ENCODE measurements at regions not wholly inside any gene's neighbourhood (a gene's known extent, or its start where the extent isn't known, plus 50 kb on each side); places are given as distances from the start of the nearest gene placed in this dataset.

DNA sequence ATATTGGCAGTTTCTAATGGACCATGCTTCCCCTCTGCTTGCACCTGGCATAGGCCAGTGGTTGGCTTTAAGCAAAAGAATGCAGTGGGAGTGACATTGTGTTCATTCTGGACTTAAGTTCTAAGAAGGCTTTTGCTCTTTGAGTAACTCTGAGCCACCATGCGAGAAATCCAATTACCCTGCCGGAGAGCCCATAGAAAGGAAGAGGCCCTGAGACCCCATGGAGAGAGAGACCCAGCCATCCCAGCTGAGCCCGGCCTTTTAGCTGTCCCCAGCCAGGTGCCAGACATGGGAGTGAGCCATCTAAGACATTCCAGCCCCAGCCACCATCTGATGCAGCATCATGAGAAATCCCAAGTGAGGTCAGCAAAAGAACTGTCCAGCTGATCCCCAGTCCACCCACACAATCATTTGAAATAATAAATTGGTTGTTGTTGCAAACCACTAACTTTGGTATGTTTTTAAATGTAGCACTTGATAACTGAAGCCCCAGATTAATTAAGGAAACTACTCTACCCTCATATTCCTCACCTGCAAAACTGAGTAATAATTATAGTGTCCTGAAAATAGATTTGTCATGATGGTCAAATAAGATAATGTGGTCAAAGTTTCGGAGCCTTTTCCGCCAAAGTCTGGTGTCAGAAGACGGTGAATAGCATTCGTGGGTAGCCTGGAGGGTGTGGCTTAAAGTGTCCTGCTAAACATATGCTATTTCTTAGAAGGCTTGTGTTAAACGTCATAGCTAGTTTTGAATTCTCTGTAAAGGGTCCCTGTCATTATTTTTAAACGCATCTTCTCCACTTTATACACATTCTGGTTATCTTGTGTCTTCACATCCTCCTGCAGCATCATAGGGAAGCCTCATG, 166.6 kb upstream of the PELI2 start:
- DNase-seq (ENCODE audit: low spot score), result no peak
- in situ Hi-C loops (cut with HindIII; ENCODE audit: low sequenced_read_pairs), result no loop called here

- DNase-seq (ENCODE audit: low spot score), result no peak
Observed at GRCh38 chr14:55954108-55954507, 164.1 kb upstream of the PELI2 start.

DNA sequence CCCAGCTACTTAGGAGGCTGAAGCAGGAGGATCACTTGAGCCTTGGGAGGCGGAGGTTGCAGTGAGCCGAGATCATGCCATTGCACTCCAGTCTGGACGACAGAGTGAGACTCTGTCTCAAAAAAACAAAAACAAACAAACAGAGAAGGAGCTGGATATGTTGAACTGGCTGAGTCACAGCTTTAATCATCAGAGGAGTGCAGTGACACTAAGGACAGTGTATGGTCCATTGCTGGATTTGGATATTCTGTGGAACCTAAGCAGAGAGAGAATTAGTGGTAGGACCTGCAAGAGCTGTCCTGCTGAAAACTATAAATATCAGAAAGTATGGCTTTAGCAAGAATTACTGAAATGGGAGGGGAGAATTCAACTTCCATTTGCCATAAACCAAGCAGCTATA, 163.0 kb upstream of the PELI2 start:
- in situ Hi-C loops (cut with HindIII; ENCODE audit: low sequenced_read_pairs), result no loop called here
- no peak for DNase-seq (ENCODE audit: low spot score)

More at GRCh38 chr14:55954108-55954507, 164.1 kb upstream of the PELI2 start:
- in situ Hi-C loops (cut with HindIII; ENCODE audit: low sequenced_read_pairs), result no loop called here

- DNase-seq (ENCODE audit: low spot score), result no peak
Observed at GRCh38 chr14:55957950-55958349, 160.3 kb upstream of the PELI2 start.

GRCh38 chr14:55963295-55963694, 154.9 kb upstream of the PELI2 start:
- no peak for DNase-seq (ENCODE audit: low spot score)
- in situ Hi-C loops (cut with HindIII; ENCODE audit: low sequenced_read_pairs), result no loop called here

More at GRCh38 chr14:55957950-55958349, 160.3 kb upstream of the PELI2 start:
- in situ Hi-C loops (cut with HindIII; ENCODE audit: low sequenced_read_pairs), result no loop called here

DNA sequence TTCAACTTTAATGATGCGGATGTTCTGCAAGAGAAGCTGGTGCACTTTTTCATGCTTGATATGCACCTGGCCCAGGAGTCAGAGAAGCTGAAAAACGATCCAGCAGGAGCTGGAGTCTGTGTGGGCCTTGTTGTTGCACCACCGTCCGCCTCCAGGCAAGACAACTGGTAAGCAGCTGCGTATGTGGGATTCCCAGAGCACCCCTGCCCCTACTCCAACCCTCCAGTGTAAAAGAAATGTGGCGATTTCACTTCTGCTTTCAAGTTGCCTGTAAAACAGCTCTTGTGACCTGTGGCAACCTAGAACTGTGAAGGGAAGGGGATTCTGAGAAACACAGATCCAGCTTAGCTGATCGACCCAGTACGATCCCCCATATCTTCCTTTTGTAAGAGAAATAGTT, 154.1 kb upstream of the PELI2 start:
- in situ Hi-C loops (cut with HindIII; ENCODE audit: low sequenced_read_pairs), result no loop called here

DNA sequence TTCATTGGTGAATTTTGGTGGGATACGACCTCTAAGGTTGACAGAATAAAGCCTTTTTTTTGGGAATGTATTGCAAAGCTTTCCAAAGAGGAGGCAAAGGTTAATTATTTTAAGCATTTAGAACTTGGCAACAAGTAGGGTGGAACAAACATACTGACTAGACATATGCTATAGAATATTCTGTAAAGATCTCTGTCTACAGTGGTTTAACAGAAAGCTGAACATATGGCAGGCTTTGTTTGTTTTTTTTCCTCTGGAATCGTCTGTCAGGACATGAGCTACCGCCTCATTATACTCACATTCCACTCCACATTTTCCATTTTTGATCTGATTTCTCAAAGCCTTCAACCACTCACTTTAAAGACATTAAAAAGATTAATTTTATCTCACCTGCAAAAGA, 153.4 kb upstream of the PELI2 start:
- no peak for DNase-seq (ENCODE audit: low spot score)
- in situ Hi-C loops (cut with HindIII; ENCODE audit: low sequenced_read_pairs), result no loop called here

More for the DNA sequence above, 154.1 kb upstream of the PELI2 start:
- DNase-seq (ENCODE audit: low spot score), result no peak

DNA sequence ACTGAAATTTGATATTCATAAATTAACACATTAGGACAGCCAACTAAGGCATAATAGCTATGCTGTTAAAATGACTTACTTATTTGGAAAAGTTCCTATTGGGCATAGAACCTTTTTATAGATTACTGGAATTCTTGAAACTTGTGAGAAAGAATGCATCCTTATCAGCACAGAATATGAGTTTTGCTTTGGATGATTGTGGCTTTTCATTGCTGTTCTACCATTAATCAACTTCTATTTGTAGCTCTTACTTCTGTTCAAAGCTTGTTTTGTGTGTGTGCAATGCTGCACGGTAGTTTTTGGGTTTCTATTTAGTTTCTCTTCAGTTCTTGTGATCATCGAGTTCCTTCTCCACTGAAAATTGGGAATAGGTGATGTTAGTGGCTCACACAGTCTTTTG, 152.4 kb upstream of the PELI2 start:
- no peak for DNase-seq (ENCODE audit: low spot score)
- in situ Hi-C loops (cut with HindIII; ENCODE audit: low sequenced_read_pairs), result no loop called here

GRCh38 chr14:55968741-55969140, 149.5 kb upstream of the PELI2 start:
- no peak for DNase-seq (ENCODE audit: low spot score)
- in situ Hi-C loops (cut with HindIII; ENCODE audit: low sequenced_read_pairs), result no loop called here

- in situ Hi-C loops (cut with HindIII; ENCODE audit: low sequenced_read_pairs), result no loop called here
- DNase-seq (ENCODE audit: low spot score), result no peak
Observed at GRCh38 chr14:55973285-55973800, 144.9 kb upstream of the PELI2 start.

GRCh38 chr14:55973911-55974630, 144.1 kb upstream of the PELI2 start:
- no peak for DNase-seq (ENCODE audit: low spot score)
- in situ Hi-C loops (cut with HindIII; ENCODE audit: low sequenced_read_pairs), result no loop called here

DNA sequence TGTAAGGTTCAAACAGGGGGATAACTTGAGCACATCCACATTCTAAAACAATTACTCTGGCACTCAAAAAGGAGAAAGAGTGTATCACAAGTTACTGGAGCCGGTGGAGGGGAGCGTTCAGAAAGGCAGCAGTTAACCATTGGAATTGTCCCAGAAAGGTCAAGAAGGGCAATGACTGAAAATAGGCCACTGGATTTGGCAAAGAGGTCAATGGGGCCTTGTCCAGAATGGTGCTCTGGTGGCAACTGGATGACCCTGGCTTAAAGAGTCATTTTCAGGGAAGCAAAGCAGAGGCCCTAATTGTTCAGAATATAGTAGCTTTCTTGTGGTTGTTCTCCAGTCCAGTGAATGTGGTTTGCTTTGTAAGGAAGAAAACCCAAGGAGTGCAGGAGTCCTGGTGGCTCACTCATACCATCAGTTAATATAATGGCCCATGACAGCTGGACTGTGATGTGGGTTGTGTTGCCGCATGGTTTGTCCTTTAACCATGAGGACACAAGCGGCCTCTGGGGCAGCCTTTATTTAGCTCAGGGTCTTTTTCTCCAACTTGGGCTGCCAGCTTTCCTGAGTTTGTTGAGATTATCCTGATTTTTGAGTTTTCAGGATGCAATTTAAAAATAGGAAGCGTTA, 142.8 kb upstream of the PELI2 start:
- no peak for DNase-seq (ENCODE audit: low spot score)
- in situ Hi-C loops (cut with HindIII; ENCODE audit: low sequenced_read_pairs), result no loop called here

DNA sequence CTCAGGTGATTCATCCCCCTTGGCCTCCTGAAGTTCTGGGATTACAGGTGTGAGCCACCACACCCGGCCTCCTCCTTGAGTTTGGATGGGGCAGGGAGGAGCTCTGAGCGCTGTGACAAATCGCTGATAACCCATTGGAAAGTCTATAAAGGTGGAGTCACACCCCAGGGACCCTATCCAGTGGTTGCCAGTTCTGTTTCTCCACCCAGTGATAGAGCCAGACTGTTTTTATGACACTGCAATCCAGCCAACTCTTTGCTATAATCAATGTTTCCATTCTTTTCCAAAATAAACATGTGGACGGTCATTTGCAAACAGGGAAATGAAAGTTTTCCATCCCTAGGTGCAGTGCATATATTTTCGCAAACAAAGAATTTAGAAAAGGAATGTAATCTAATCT, 142.0 kb upstream of the PELI2 start:
- no peak for DNase-seq (ENCODE audit: low spot score)
- in situ Hi-C loops (cut with HindIII; ENCODE audit: low sequenced_read_pairs), result no loop called here

- no peak for DNase-seq (ENCODE audit: low spot score)
- in situ Hi-C loops (cut with HindIII; ENCODE audit: low sequenced_read_pairs), result no loop called here
Observed at GRCh38 chr14:55976655-55977054, 141.6 kb upstream of the PELI2 start.

GRCh38 chr14:55977392-55978150, 140.6 kb upstream of the PELI2 start:
- in situ Hi-C loops (cut with HindIII; ENCODE audit: low sequenced_read_pairs), result no loop called here
- no peak for DNase-seq (ENCODE audit: low spot score)

DNA sequence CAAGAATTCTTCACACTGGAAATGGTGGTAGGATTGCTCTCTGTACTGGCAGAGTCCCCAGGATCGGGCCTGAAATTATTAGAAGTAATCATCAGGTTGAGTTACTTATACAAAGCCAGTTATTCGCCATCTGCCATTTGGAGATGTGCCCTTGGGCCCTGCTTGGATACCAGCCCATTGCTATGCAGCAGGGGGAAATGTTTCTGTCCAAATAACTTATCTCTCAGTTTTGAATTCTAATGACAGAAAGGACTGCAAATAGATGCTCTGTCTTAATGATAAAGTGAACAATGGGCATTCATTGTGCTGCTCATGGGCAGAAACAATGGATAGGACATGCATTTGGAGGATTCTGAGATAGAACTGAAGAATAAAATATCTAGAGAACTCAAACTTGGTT, 139.1 kb upstream of the PELI2 start:
- in situ Hi-C loops (cut with HindIII; ENCODE audit: low sequenced_read_pairs), result no loop called here
- DNase-seq (ENCODE audit: low spot score), result peak; percentile 89

GRCh38 chr14:55979781-55980180, 138.4 kb upstream of the PELI2 start:
- in situ Hi-C loops (cut with HindIII; ENCODE audit: low sequenced_read_pairs), result no loop called here

GRCh38 chr14:55980970-55981369, 137.2 kb upstream of the PELI2 start:
- no peak for DNase-seq (ENCODE audit: low spot score)
- in situ Hi-C loops (cut with HindIII; ENCODE audit: low sequenced_read_pairs), result no loop called here

More at GRCh38 chr14:55979781-55980180, 138.4 kb upstream of the PELI2 start:
- no peak for DNase-seq (ENCODE audit: low spot score)

- no peak for DNase-seq (ENCODE audit: low spot score)
- in situ Hi-C loops (cut with HindIII; ENCODE audit: low sequenced_read_pairs), result no loop called here
Observed at GRCh38 chr14:55986069-55986468, 132.1 kb upstream of the PELI2 start.
